ENCODE measurements at regions not wholly inside any gene's neighbourhood (a gene's known extent, or its start where the extent isn't known, plus 50 kb on each side); places are given as distances from the start of the nearest gene placed in this dataset.
"Not testable (repeated sequence)": the region's sequence is repeated elsewhere in the genome, so short reads cannot be mapped to it uniquely, and the experiment has no call there.

DNA sequence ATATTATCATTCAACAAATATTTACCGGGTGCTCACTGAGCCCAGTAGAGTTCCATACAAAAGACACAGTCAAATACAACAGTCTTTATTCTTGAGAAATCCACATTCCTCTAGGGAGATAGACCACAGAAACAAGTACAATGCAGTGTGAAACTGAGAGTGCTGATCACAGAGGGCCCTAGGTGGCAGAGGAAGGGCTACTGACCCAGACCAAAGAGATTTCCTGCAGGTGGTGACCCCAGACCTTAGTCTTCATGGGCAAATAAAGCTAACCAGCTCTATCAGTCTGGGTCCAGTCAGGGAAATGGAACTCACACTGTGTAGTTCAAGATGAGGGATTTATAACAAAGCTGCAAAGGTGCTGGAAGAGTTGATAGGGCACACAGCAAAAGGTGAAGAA is 110.4 kb upstream of the SLC27A6 start:
- Mint-ChIP-seq H3K4me3 (ENCODE audit: unreplicated experiment) (no peak overlapping the region), H3K9me3 (ENCODE audit: unreplicated experiment) (peaks cover 29% of the 10 kb centered on the region), H3K27me3 (ENCODE audit: unreplicated experiment) (peaks cover 72% of the 10 kb centered on the region), H3K36me3 (ENCODE audit: unreplicated experiment) (peaks cover 6% of the 10 kb centered on the region), H3K4me1 (ENCODE audit: unreplicated experiment) (peaks cover 7% of the 10 kb centered on the region), H3K27ac (ENCODE audit: unreplicated experiment) (no peak overlapping the region)
- no peak for DNase-seq (ENCODE audit: extremely low spot score, unreplicated experiment)
- TF ChIP-seq, protein P1, sequence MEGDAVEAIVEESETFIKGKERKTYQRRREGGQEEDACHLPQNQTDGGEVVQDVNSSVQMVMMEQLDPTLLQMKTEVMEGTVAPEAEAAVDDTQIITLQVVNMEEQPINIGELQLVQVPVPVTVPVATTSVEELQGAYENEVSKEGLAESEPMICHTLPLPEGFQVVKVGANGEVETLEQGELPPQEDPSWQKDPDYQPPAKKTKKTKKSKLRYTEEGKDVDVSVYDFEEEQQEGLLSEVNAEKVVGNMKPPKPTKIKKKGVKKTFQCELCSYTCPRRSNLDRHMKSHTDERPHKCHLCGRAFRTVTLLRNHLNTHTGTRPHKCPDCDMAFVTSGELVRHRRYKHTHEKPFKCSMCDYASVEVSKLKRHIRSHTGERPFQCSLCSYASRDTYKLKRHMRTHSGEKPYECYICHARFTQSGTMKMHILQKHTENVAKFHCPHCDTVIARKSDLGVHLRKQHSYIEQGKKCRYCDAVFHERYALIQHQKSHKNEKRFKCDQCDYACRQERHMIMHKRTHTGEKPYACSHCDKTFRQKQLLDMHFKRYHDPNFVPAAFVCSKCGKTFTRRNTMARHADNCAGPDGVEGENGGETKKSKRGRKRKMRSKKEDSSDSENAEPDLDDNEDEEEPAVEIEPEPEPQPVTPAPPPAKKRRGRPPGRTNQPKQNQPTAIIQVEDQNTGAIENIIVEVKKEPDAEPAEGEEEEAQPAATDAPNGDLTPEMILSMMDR (IDR thresholded peaks at IDR 0.05) = no peak

DNA sequence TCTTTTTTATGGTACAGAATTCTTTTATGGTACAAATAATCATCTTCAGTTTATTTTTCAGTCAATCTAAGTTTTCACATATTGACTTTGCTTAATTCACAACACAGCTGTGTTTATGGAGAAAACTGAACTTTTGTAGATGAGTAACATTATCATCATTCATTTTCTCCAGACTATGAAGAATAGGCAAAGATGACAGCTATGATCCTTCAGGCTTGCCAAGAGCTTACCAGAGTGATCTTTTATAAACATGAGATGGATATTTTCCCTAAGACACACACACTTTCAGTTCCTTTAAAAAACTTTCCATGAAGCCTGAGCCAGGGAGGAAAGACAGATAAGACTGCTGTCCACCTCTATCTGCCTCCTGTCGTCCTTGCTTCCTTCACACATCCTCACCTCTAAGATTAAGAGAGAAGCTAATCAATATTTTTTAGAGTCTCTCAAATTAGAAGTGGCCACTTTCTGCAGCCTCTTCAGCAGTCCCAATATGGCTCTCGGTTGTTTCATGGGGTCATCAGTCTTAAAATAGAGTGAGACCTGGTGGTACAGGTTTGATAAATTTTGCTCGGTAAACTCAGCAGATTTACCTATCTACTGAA is 108.1 kb upstream of the SLC27A6 start:
- TF ChIP-seq, protein P1 (IDR thresholded peaks at IDR 0.05) = no peak
- Mint-ChIP-seq H3K27me3 (ENCODE audit: unreplicated experiment) (peaks cover 60% of the 10 kb centered on the region), H3K36me3 (ENCODE audit: unreplicated experiment) (peaks cover 3% of the 10 kb centered on the region), H3K9me3 (ENCODE audit: unreplicated experiment) (peaks cover 13% of the 10 kb centered on the region), H3K4me1 (ENCODE audit: unreplicated experiment) (peaks cover 7% of the 10 kb centered on the region), H3K27ac (ENCODE audit: unreplicated experiment) (peak overlapping the region; percentile 16), H3K4me3 (ENCODE audit: unreplicated experiment) (no peak overlapping the region)
- no peak for DNase-seq (ENCODE audit: extremely low spot score, unreplicated experiment)

DNA sequence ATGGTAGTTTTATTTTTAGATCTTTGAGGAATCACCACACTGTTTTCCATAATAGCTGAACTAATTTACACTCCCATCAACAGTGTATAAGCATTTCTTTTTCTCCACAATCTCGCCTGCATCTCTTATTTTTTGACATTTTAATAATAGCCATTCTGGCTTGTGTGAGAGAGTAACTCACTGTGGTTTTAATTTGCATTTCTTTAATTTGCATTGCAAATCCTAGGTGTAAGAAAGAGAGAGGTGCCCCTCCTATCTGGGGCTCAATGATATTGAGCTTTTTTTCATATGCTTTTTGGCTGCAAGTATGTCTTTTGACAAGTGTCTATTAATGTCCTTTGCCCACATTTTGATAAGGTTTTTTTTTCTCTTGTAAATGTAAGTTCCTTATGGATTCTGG is 106.3 kb upstream of the SLC27A6 start:
- Mint-ChIP-seq H3K36me3 (ENCODE audit: unreplicated experiment) (peaks cover 3% of the 10 kb centered on the region), H3K9me3 (ENCODE audit: unreplicated experiment) (peaks cover 13% of the 10 kb centered on the region), H3K27me3 (ENCODE audit: unreplicated experiment) (peaks cover 46% of the 10 kb centered on the region), H3K27ac (ENCODE audit: unreplicated experiment) (no peak overlapping the region), H3K4me1 (ENCODE audit: unreplicated experiment) (peaks cover 7% of the 10 kb centered on the region), H3K4me3 (ENCODE audit: unreplicated experiment) (no peak overlapping the region)
- TF ChIP-seq, protein P1 (IDR thresholded peaks at IDR 0.05) = no peak
- no peak for DNase-seq (ENCODE audit: extremely low spot score, unreplicated experiment)

DNA sequence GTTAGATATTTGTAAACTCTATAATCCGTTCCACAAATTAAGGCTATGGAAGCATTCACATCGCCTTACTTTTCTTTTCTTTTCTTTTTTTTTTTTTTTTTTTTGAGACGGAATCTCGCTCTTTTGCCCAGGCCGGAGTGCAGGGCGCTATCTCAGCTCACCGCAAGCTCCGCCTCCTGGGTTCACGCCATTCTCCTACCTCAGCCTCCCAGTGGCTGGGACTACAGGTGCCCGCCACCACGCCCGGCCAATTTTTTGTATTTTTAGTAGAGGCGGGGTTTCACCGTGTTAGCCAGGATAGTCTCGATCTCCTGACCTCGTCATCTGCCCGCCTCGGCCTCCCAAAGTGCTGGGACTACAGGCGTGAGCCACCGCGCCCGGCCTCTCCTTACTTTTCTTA is 104.1 kb upstream of the SLC27A6 start:
- not testable (repeated sequence) for H3K27ac Mint-ChIP-seq (ENCODE audit: unreplicated experiment); H3K4me1 Mint-ChIP-seq (ENCODE audit: unreplicated experiment); DNase-seq (ENCODE audit: extremely low spot score, unreplicated experiment); H3K36me3 Mint-ChIP-seq (ENCODE audit: unreplicated experiment); H3K4me3 Mint-ChIP-seq (ENCODE audit: unreplicated experiment)
- H3K27me3 Mint-ChIP-seq (ENCODE audit: unreplicated experiment) = peaks cover 44% of the 10 kb centered on the region
- H3K9me3 Mint-ChIP-seq (ENCODE audit: unreplicated experiment) = peaks cover 13% of the 10 kb centered on the region

DNA sequence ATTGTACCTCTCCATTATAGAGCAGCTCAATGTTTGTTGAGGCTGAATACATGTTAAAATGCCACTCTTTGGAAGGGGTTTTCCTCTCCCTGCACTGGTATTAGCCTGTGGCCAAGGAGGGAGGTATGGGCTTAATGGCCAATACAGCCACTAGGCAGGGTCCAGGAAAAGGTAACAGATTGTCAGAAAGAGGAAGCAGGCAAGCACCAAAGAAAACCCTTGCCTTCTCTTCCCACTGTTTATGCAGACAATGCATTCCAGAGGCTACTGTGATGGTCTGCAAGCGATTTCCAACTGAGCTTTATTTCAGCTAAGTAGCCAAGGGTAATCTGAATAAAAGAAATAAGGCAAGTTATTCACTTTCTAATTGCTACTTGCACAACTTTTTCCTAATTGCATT is 95.3 kb upstream of the SLC27A6 start:
- DNase-seq (ENCODE audit: extremely low spot score, unreplicated experiment) = no peak
- no peaks in the 10 kb centered on the region for H3K4me1 Mint-ChIP-seq (ENCODE audit: unreplicated experiment)
- TF ChIP-seq, protein P1 (IDR thresholded peaks at IDR 0.05) = no peak
- no peak overlapping the region for H3K4me3 Mint-ChIP-seq (ENCODE audit: unreplicated experiment)
- H3K27me3 Mint-ChIP-seq (ENCODE audit: unreplicated experiment) = peaks cover 75% of the 10 kb centered on the region
- H3K36me3 Mint-ChIP-seq (ENCODE audit: unreplicated experiment) = peaks cover 2% of the 10 kb centered on the region
- H3K9me3 Mint-ChIP-seq (ENCODE audit: unreplicated experiment) = peaks cover 3% of the 10 kb centered on the region
- no peak overlapping the region for H3K27ac Mint-ChIP-seq (ENCODE audit: unreplicated experiment)

DNA sequence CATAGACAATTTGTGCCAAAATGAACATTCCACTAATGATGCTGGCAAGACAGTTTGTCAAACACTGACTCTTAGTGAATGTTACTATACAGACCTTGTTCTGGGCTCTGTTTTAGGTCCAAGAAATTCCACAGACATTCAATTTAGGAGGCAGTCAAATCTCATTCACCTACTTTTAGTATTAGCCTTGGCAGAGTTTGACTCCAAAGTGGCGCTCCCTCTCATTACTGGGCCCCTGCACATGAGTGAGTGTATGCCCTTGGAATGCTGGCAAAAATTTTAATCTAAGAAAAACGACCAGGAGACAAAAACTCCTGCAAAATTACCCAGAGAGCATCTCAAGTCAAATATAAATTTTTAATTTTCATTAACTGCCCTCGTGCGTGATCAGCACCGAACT is 94.9 kb upstream of the SLC27A6 start:
- H3K9me3 Mint-ChIP-seq (ENCODE audit: unreplicated experiment) = peaks cover 3% of the 10 kb centered on the region
- H3K4me1 Mint-ChIP-seq (ENCODE audit: unreplicated experiment) = no peaks in the 10 kb centered on the region
- no peak overlapping the region for H3K27ac Mint-ChIP-seq (ENCODE audit: unreplicated experiment)
- DNase-seq (ENCODE audit: extremely low spot score, unreplicated experiment) = no peak
- peaks cover 75% of the 10 kb centered on the region for H3K27me3 Mint-ChIP-seq (ENCODE audit: unreplicated experiment)
- H3K36me3 Mint-ChIP-seq (ENCODE audit: unreplicated experiment) = peaks cover 2% of the 10 kb centered on the region
- no peak overlapping the region for H3K4me3 Mint-ChIP-seq (ENCODE audit: unreplicated experiment)
- TF ChIP-seq, protein P1 (IDR thresholded peaks at IDR 0.05) = no peak
